ENCODE measurements at regions not wholly inside any gene's neighbourhood (a gene's known extent, or its start where the extent isn't known, plus 50 kb on each side); places are given as distances from the start of the nearest gene placed in this dataset.

GRCh38 chr20:29302979-29303644 is 1954.4 kb upstream of the DEFB115 start:
- TF ChIP-seq CTCF (IDR thresholded peaks at IDR 0.05) (no peak), POLR2AphosphoS5 (IDR thresholded peaks at IDR 0.05; ENCODE audit: low read depth, low read length) (no peak), SIN3A (IDR thresholded peaks at IDR 0.05; ENCODE audit: borderline replicate concordance, insufficient read depth, low read depth, low read length) (no peak), REST (IDR thresholded peaks at IDR 0.05; ENCODE audit: insufficient read depth in 1 of 2, low read depth in 2 of 2, low read length in 1 of 2) (no peak), TCF7L2 (IDR thresholded peaks at IDR 0.05; ENCODE audit: low read depth, low read length) (no peak)
